ENCODE measurements at regions not wholly inside any gene's neighbourhood (a gene's known extent, or its start where the extent isn't known, plus 50 kb on each side); places are given as distances from the start of the nearest gene placed in this dataset.

GRCh38 chrX:47746446-47746845, 87.5 kb upstream of the UXT start:
- Mint-ChIP-seq H3K4me1 (no peaks in the 10 kb centered on the region), H3K4me3 (no peak overlapping the region), H3K27ac (no peak overlapping the region), H3K9me3 (ENCODE audit: insufficient read depth) (no peaks in the 10 kb centered on the region), H3K27me3 (peaks cover 20% of the 10 kb centered on the region)
- Histone ChIP-seq H3K9me3 (ENCODE audit: control extremely low read depth in 1 of 3, control insufficient read depth in 2 of 3, insufficient read depth in 1 of 3, low read length in 2 of 3) (no peaks in the 10 kb centered on the region), H3K27me3 (replicated peaks in 1 of 4; ENCODE audit: control extremely low read depth in 1 of 4, control insufficient read depth in 3 of 4, insufficient read depth in 4 of 4, low read length in 3 of 4) (no peaks in the 10 kb centered on the region), H3K4me2 (replicated peaks; ENCODE audit: low read depth, low read length, poor library complexity, severe bottlenecking) (no peak overlapping the region), H3K4me1 (ENCODE audit: control insufficient read depth in 2 of 2, insufficient read depth in 2 of 2, low read length in 2 of 2) (no peaks in the 10 kb centered on the region), H4K20me1 (ENCODE audit: control insufficient read depth, insufficient read depth, low read length, poor library complexity, severe bottlenecking) (no peaks in the 10 kb centered on the region), H3K79me2 (ENCODE audit: control insufficient read depth, insufficient read depth, low read length) (no peaks in the 10 kb centered on the region), H3K9ac (ENCODE audit: low read length) (no peak overlapping the region), H3K36me3 (replicated peaks in 1 of 2; ENCODE audit: control extremely low read depth in 1 of 2, control insufficient read depth in 1 of 2, extremely low read depth in 1 of 2, insufficient read depth in 2 of 2, low read length in 1 of 2) (no peaks in the 10 kb centered on the region), H3K27ac (ENCODE audit: low read length in 2 of 2) (no peak overlapping the region), H3K4me3 (ENCODE audit: control extremely low read depth in 1 of 5, extremely low read depth in 1 of 5, insufficient read depth in 1 of 5, low read depth in 2 of 5, low read length in 4 of 5) (no peak overlapping the region), H2AFZ (ENCODE audit: insufficient read depth, low read depth, low read length, poor library complexity, severe bottlenecking) (no peak overlapping the region)
- no peak for ATAC-seq (ENCODE audit: low read depth)
- no peak for DNase-seq
- POLR2A ChIA-PET, result no interaction called here
- intact Hi-C loops (cut with micrococcal nuclease), result no loop called here
- CTCF ChIA-PET, result no interaction called here
- no CpG with 5 or more reads among the region's 3 CpGs for WGBS (ENCODE audit: insufficient coverage)
- no peak for TF ChIP-seq CTCF (IDR thresholded peaks at IDR 0.05)

DNA sequence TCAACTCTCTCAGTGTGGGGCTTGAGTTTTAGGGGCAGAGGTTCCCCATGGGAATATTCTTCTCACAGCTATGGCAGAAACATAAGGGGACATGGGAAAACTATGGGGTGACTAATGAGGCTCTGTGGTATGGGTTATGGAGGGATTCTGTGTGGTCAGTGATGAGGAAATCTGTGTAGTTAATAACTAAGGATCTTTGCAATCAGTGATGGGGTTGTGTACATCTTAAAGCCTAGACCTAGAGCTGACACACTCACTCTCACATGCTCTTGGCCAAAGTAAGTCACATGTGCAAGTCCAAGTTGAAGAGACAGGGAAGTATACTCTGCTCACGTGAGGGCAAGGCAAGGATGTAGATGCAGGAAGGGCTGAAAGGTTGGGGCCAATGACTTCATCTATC, 86.4 kb upstream of the UXT start:
- Mint-ChIP-seq H3K4me1 (no peaks in the 10 kb centered on the region), H3K27ac (no peak overlapping the region), H3K27me3 (peaks cover 20% of the 10 kb centered on the region), H3K9me3 (ENCODE audit: insufficient read depth) (no peaks in the 10 kb centered on the region), H3K4me3 (no peak overlapping the region)
- Histone ChIP-seq H3K79me2 (ENCODE audit: control insufficient read depth, insufficient read depth, low read length) (no peaks in the 10 kb centered on the region), H3K27ac (ENCODE audit: low read length in 2 of 2) (no peak overlapping the region), H3K4me2 (replicated peaks; ENCODE audit: low read depth, low read length, poor library complexity, severe bottlenecking) (no peak overlapping the region), H3K9ac (ENCODE audit: low read length) (no peak overlapping the region), H3K9me3 (ENCODE audit: control extremely low read depth in 1 of 3, control insufficient read depth in 2 of 3, insufficient read depth in 1 of 3, low read length in 2 of 3) (no peaks in the 10 kb centered on the region), H2AFZ (ENCODE audit: insufficient read depth, low read depth, low read length, poor library complexity, severe bottlenecking) (no peak overlapping the region), H3K27me3 (replicated peaks in 1 of 4; ENCODE audit: control extremely low read depth in 1 of 4, control insufficient read depth in 3 of 4, insufficient read depth in 4 of 4, low read length in 3 of 4) (no peaks in the 10 kb centered on the region), H3K36me3 (replicated peaks in 1 of 2; ENCODE audit: control extremely low read depth in 1 of 2, control insufficient read depth in 1 of 2, extremely low read depth in 1 of 2, insufficient read depth in 2 of 2, low read length in 1 of 2) (no peaks in the 10 kb centered on the region), H4K20me1 (ENCODE audit: control insufficient read depth, insufficient read depth, low read length, poor library complexity, severe bottlenecking) (no peaks in the 10 kb centered on the region), H3K4me1 (ENCODE audit: control insufficient read depth in 2 of 2, insufficient read depth in 2 of 2, low read length in 2 of 2) (no peaks in the 10 kb centered on the region), H3K4me3 (ENCODE audit: control extremely low read depth in 1 of 5, extremely low read depth in 1 of 5, insufficient read depth in 1 of 5, low read depth in 2 of 5, low read length in 4 of 5) (no peak overlapping the region)
- POLR2A ChIA-PET, result no interaction called here
- CTCF ChIA-PET, result interaction anchor here (0.6 kb wide), 1 partner anchor 884 kb away, joined by 3 read pairs; no protein-coding TSS in a partner anchor
- TF ChIP-seq CTCF (IDR thresholded peaks at IDR 0.05) (no peak), EZH2 (IDR thresholded peaks at IDR 0.05; ENCODE audit: borderline replicate concordance, insufficient read depth, low read depth, low read length, poor library complexity, severe bottlenecking) (no peak)
- DNase-seq (no peak), ATAC-seq (ENCODE audit: low read depth) (no peak)
- intact Hi-C loops (cut with micrococcal nuclease), result no loop called here
- no CpG with 5 or more reads among the region's 1 CpG for WGBS (ENCODE audit: insufficient coverage)
